ENCODE measurements at regions not wholly inside any gene's neighbourhood (a gene's known extent, or its start where the extent isn't known, plus 50 kb on each side); places are given as distances from the start of the nearest gene placed in this dataset.

DNA sequence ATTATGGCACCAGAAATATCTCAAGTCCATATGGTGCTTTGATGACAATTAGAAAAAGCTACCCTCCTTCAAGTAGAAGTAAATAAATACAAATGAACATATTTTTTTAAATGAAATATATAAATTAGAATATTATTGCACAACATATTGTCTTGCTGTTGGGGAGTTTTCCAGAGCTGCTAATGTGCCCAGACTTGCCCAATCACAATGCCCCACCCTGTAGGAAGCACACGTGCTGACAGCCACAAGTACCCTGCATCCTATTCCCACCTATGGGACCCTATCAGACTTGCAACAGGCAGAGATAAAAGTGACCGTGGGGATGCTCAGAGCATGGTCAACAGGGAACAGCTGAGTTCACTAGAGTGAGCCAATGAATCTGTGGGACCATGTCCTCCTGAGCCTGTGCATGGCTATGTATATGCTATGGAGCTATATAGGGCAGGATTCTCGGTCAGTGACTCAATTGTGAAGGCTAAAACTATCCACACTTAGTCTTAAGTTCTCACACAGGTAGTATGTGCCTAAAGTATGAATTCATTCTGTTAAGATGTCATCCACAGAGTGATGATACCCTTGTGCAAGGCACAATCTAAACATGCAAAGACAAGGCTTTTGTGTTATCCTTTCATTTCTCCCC lies 336.0 kb downstream of the HGF start:
- Histone ChIP-seq H3K36me3 (no peaks in the 10 kb centered on the region), H3K4me1 (no peaks in the 10 kb centered on the region), H3K4me3 (no peak overlapping the region), H3K27me3 (no peaks in the 10 kb centered on the region), H3K27ac (replicated peaks in 1 of 4) (no peak overlapping the region), H3K9me3 (no peaks in the 10 kb centered on the region)
- TF ChIP-seq, protein P1, sequence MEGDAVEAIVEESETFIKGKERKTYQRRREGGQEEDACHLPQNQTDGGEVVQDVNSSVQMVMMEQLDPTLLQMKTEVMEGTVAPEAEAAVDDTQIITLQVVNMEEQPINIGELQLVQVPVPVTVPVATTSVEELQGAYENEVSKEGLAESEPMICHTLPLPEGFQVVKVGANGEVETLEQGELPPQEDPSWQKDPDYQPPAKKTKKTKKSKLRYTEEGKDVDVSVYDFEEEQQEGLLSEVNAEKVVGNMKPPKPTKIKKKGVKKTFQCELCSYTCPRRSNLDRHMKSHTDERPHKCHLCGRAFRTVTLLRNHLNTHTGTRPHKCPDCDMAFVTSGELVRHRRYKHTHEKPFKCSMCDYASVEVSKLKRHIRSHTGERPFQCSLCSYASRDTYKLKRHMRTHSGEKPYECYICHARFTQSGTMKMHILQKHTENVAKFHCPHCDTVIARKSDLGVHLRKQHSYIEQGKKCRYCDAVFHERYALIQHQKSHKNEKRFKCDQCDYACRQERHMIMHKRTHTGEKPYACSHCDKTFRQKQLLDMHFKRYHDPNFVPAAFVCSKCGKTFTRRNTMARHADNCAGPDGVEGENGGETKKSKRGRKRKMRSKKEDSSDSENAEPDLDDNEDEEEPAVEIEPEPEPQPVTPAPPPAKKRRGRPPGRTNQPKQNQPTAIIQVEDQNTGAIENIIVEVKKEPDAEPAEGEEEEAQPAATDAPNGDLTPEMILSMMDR (IDR thresholded peaks at IDR 0.05) = no peak
- TF ChIP-seq POLR2A (IDR thresholded peaks at IDR 0.05; ENCODE audit: low read depth) (no peak), POLR2AphosphoS5 (IDR thresholded peaks at IDR 0.05) (no peak), EP300 (IDR thresholded peaks at IDR 0.05) (no peak)
- intact Hi-C loops (cut with DNase I) = no loop called here
- DNase-seq (ENCODE audit: extremely low spot score) = no peak
- WGBS = 95% methylated on average over 3 of the region's 3 CpGs

DNA sequence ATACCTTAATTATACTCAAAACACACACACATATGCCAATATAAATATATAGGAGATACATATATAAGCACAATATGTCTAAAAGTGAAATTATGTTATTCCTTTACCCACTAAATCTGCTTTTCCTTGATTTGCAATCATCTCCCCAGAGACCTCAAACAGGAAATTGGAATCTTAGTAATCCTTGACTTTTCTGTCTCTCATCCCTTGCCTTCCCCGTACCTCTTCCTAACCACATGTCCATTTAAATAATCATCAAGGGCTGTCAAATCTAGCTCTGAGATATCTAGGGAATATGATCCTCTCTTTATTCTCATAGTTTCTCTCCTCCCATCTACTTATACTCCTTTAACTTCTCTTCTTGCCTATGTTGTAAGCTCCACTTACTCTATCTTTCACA lies 336.6 kb downstream of the HGF start:
- H3K27ac ChIP-seq (replicated peaks in 1 of 4) = no peak overlapping the region
- H3K4me1 ChIP-seq = no peaks in the 10 kb centered on the region
- no peaks in the 10 kb centered on the region for H3K27me3 ChIP-seq
- 81% methylated on average over 1 of the region's 1 CpG for WGBS
- no peaks in the 10 kb centered on the region for H3K9me3 ChIP-seq
- no peak overlapping the region for H3K4me3 ChIP-seq
- no peaks in the 10 kb centered on the region for H3K36me3 ChIP-seq
- no peak for DNase-seq (ENCODE audit: extremely low spot score)
- intact Hi-C loops (cut with DNase I) = no loop called here
- no peak for TF ChIP-seq POLR2AphosphoS5 (IDR thresholded peaks at IDR 0.05)
- TF ChIP-seq EP300 (IDR thresholded peaks at IDR 0.05) = no peak
- TF ChIP-seq, protein P1 (IDR thresholded peaks at IDR 0.05) = no peak
- TF ChIP-seq POLR2A (IDR thresholded peaks at IDR 0.05; ENCODE audit: low read depth) = no peak

DNA sequence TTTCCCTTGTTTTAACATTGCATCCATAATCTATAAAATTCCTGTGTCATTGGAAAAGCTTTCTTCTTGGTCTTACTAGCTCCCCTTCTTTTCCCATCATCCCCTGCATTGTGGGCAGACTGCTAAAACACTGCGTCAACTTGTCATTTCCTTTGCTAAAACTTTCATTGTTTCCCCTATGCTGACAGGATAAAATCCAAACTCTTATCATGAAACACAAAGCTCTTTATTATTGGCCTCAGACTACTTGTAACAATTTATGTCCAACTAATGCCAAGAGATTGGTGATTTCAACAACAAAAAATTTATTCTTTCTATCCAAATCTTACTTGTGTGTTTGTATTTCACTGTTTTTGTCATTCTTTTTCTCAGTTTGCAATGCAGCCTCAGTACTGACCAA lies 339.1 kb downstream of the HGF start:
- Histone ChIP-seq H3K27ac (replicated peaks in 1 of 4) (no peak overlapping the region), H3K4me1 (no peaks in the 10 kb centered on the region), H3K27me3 (no peaks in the 10 kb centered on the region), H3K9me3 (no peaks in the 10 kb centered on the region), H3K36me3 (no peaks in the 10 kb centered on the region), H3K4me3 (no peak overlapping the region)
- no peak for DNase-seq (ENCODE audit: extremely low spot score)
- 75% methylated on average over 1 of the region's 1 CpG for WGBS
- intact Hi-C loops (cut with DNase I) = no loop called here
- no peak for TF ChIP-seq EP300 (IDR thresholded peaks at IDR 0.05)
- TF ChIP-seq, protein P1 (IDR thresholded peaks at IDR 0.05) = no peak
- no peak for TF ChIP-seq POLR2AphosphoS5 (IDR thresholded peaks at IDR 0.05)
- TF ChIP-seq POLR2A (IDR thresholded peaks at IDR 0.05; ENCODE audit: low read depth) = no peak

DNA sequence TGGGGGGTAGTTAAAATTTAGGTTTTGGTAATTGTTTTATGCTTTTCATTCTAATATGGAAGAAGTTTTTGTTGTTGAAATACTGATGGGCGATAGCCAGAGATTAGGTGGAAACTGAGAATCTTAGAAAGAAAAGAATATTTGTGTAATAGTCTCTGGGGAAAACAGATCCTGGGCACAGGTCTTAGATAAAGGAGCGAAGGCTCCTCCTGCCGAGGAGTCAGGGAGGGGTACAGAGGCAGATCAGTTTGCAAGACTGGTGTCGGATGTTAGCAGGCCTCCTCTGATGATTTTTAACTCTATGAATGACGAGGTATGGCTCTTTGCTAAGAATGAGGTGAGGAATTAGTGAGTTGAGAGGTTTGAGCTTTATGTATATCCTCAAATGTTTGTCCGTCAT lies 339.7 kb downstream of the HGF start:
- no peak for DNase-seq (ENCODE audit: extremely low spot score)
- H3K27ac ChIP-seq (replicated peaks in 1 of 4) = no peak overlapping the region
- no peaks in the 10 kb centered on the region for H3K4me1 ChIP-seq
- no peaks in the 10 kb centered on the region for H3K9me3 ChIP-seq
- intact Hi-C loops (cut with DNase I) = no loop called here
- H3K4me3 ChIP-seq = no peak overlapping the region
- 80% methylated on average over 6 of the region's 6 CpGs for WGBS
- TF ChIP-seq POLR2A (IDR thresholded peaks at IDR 0.05; ENCODE audit: low read depth) = no peak
- TF ChIP-seq, protein P1 (IDR thresholded peaks at IDR 0.05) = no peak
- TF ChIP-seq EP300 (IDR thresholded peaks at IDR 0.05) = no peak
- no peak for TF ChIP-seq POLR2AphosphoS5 (IDR thresholded peaks at IDR 0.05)
- no peaks in the 10 kb centered on the region for H3K36me3 ChIP-seq
- H3K27me3 ChIP-seq = no peaks in the 10 kb centered on the region

DNA sequence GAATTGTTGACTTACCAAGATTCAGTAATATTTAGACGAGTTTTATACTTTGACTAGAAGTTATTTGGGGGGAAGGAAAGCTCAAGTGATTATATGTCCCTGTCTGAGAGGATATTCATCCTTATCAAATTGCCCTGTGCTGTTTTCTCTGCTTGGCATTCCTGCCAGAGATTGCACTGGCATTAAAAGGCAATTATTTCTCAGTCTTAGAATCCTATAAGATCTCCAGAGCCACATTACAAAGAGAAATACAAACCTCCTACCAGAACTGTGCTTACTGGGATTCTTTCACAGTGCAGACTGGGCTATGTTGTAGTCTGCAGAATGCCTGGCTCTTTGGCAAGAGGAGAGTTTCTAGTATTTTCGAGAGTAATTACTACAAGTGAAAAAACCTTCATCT lies 342.4 kb downstream of the HGF start:
- intact Hi-C loops (cut with DNase I) = no loop called here
- Histone ChIP-seq H3K36me3 (no peaks in the 10 kb centered on the region), H3K27ac (replicated peaks in 1 of 4) (no peak overlapping the region), H3K4me1 (no peaks in the 10 kb centered on the region), H3K27me3 (no peaks in the 10 kb centered on the region), H3K9me3 (no peaks in the 10 kb centered on the region), H3K4me3 (no peak overlapping the region)
- 69% methylated on average over 2 of the region's 2 CpGs for WGBS
- no peak for TF ChIP-seq EP300 (IDR thresholded peaks at IDR 0.05)
- DNase-seq (ENCODE audit: extremely low spot score) = no peak

Data from esophagus muscularis mucosa (tissue), 4 donors.